ENCODE measurements at regions not wholly inside any gene's neighbourhood (a gene's known extent, or its start where the extent isn't known, plus 50 kb on each side); places are given as distances from the start of the nearest gene placed in this dataset.

- no peak for TF ChIP-seq POLR2AphosphoS5 (IDR thresholded peaks at IDR 0.05; ENCODE audit: low read length)
- TF ChIP-seq POLR2A (IDR thresholded peaks at IDR 0.05; ENCODE audit: low read depth, low read length) = no peak
- no peak for TF ChIP-seq EZH2 (IDR thresholded peaks at IDR 0.05; ENCODE audit: borderline replicate concordance, control insufficient read depth, low read depth, low read length)
- TF ChIP-seq BHLHE40 (IDR thresholded peaks at IDR 0.05; ENCODE audit: borderline replicate concordance in 1 of 2, low read depth in 2 of 2, low read length in 1 of 2) = no peak
Measured at GRCh38 chr3:173287361-173287760, 110.2 kb upstream of the NLGN1 start.
